Astrocyte (in vitro differentiated cells and primary cell): ENCODE measurements at regions not wholly inside any gene's neighbourhood (a gene's known extent, or its start where the extent isn't known, plus 50 kb on each side); places are given as distances from the start of the nearest gene placed in this dataset.

Experiments used
- DNase-seq: peaks from one replicate; pipeline ENCODE4 v3.0.0-alpha.2; 2010; ENCODE audit warnings: low read depth
- FAIRE-seq: peaks from 2 replicates; lab custom pipeline; 2011; peaks lifted over from hg19 to GRCh38; lab: Jason Lieb, UNC
- H2AFZ ChIP-seq: 2 replicates; pipeline ENCODE4 v1.6.0; 2012; ENCODE audit warnings: low read depth, low read length, inconsistent platforms
- H3K27ac ChIP-seq: 2 replicates; pipeline ENCODE4 v1.5.1; 2011; ENCODE audit warnings: low read depth, low read length, inconsistent platforms
- H3K27me3 ChIP-seq: 2 replicates; pipeline ENCODE4 v1.6.0; 2011; ENCODE audit warnings: low read length, inconsistent platforms; ENCODE audit not compliant: insufficient read depth
- H3K36me3 ChIP-seq: 2 replicates; pipeline ENCODE4 v1.5.1; 2011; ENCODE audit warnings: low read length, inconsistent platforms; ENCODE audit not compliant: insufficient read depth
- H3K4me1 ChIP-seq: 2 replicates; pipeline ENCODE4 v1.5.1; 2011; ENCODE audit warnings: low read length, inconsistent platforms; ENCODE audit not compliant: insufficient read depth
- H3K4me2 ChIP-seq: 2 replicates; pipeline ENCODE4 v1.6.0; 2012; ENCODE audit warnings: low read length, inconsistent platforms
- H3K4me3 ChIP-seq: 2 replicates; pipeline ENCODE4 v1.5.1; 2011; ENCODE audit warnings: low read depth, mild to moderate bottlenecking, low read length, inconsistent platforms; ENCODE audit not compliant: insufficient read depth
- H3K79me2 ChIP-seq: 2 replicates; pipeline ENCODE4 v1.6.0; 2012; ENCODE audit warnings: mild to moderate bottlenecking, low read length, inconsistent platforms; ENCODE audit not compliant: insufficient read depth
- H3K9ac ChIP-seq: 2 replicates; pipeline ENCODE4 v1.6.0; 2012; ENCODE audit warnings: mild to moderate bottlenecking, low read length, inconsistent platforms
- H3K9me3 ChIP-seq: 2 replicates; pipeline ENCODE4 v1.5.1; 2012; ENCODE audit warnings: low read depth, mild to moderate bottlenecking, low read length, inconsistent platforms; ENCODE audit not compliant: insufficient read depth
- H4K20me1 ChIP-seq: 2 replicates; pipeline ENCODE4 v1.6.0; 2012; ENCODE audit warnings: low read length, inconsistent platforms; ENCODE audit not compliant: insufficient read depth
- H3K27ac Mint-ChIP-seq: one replicate; pipeline ENCODE4 v1.8.0; 2021; ENCODE audit warnings: mild to moderate bottlenecking, mixed read lengths; ENCODE audit not compliant: unreplicated experiment
- H3K27me3 Mint-ChIP-seq: one replicate; pipeline ENCODE4 v1.8.0; 2021; ENCODE audit warnings: low read depth, mixed read lengths; ENCODE audit not compliant: unreplicated experiment
- H3K36me3 Mint-ChIP-seq: one replicate; pipeline ENCODE4 v1.8.0; 2021; ENCODE audit warnings: low read depth, mixed read lengths; ENCODE audit not compliant: unreplicated experiment
- H3K4me1 Mint-ChIP-seq: one replicate; pipeline ENCODE4 v1.8.0; 2021; ENCODE audit warnings: low read depth, mixed read lengths; ENCODE audit not compliant: unreplicated experiment
- H3K4me3 Mint-ChIP-seq: one replicate; pipeline ENCODE4 v1.8.0; 2021; ENCODE audit warnings: mild to moderate bottlenecking, moderate library complexity, mixed read lengths; ENCODE audit not compliant: unreplicated experiment
- H3K9me3 Mint-ChIP-seq: one replicate; pipeline ENCODE4 v1.8.0; 2021; ENCODE audit warnings: mild to moderate bottlenecking, mixed read lengths; ENCODE audit not compliant: unreplicated experiment
- EZH2 ChIP-seq: IDR thresholded peaks from 2 replicates; pipeline ENCODE4 v1.6.1; 2012; ENCODE audit warnings: mild to moderate bottlenecking, low read length, inconsistent platforms; ENCODE audit not compliant: insufficient read depth
- TF ChIP-seq, protein P1 (sequence below): IDR thresholded peaks from 2 replicates; pipeline ENCODE4 v1.5.1; 2011; ENCODE audit warnings: low read depth, mild to moderate bottlenecking, inconsistent platforms, low read length, moderate library complexity; ENCODE audit not compliant: insufficient read depth

DNA sequence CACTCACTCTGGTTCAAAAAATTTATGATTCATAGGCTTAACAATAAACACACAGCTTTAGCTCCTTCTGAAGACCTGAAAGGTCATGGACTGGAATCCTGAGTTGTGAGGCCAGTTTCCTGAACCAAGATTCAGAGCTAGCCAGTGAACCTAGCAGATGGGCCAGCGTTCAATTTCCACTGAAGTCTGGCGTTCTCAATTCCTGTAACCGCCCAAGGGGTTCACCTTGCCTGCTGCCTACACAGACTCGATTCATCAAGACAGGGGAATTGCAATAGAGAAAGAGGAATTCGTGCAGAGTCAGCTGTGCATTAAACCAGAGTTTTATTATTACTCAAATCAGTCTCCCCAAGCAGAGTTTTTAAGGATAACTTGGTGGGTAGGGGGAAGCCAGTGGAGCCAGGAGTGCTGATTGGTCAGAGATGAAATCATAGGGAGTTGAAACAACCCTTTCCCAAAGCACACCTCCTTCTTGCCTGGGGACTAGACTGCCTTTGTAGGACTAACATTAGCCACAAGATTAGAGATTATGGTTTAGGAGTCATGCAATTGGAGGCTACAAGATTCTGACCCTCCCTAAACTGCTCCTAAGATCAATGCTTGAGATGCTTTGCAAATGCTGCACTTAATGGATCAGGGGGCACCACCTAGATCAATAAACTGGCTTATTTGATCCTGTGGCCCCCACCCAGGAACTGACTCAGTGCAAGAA is 117.5 kb upstream of the SHB start:
- Histone ChIP-seq H3K36me3 (no peaks in the 10 kb centered on the region), H2AFZ (no peak overlapping the region), H3K4me3 (no peak overlapping the region), H3K27ac (no peak overlapping the region), H3K9ac (no peak overlapping the region), H3K9me3 (no peaks in the 10 kb centered on the region), H3K4me1 (peaks cover 5% of the 10 kb centered on the region), H3K27me3 (no peaks in the 10 kb centered on the region), H3K79me2 (no peaks in the 10 kb centered on the region), H4K20me1 (no peaks in the 10 kb centered on the region), H3K4me2 (peak overlapping the region; percentile 35)
- TF ChIP-seq, protein P1, sequence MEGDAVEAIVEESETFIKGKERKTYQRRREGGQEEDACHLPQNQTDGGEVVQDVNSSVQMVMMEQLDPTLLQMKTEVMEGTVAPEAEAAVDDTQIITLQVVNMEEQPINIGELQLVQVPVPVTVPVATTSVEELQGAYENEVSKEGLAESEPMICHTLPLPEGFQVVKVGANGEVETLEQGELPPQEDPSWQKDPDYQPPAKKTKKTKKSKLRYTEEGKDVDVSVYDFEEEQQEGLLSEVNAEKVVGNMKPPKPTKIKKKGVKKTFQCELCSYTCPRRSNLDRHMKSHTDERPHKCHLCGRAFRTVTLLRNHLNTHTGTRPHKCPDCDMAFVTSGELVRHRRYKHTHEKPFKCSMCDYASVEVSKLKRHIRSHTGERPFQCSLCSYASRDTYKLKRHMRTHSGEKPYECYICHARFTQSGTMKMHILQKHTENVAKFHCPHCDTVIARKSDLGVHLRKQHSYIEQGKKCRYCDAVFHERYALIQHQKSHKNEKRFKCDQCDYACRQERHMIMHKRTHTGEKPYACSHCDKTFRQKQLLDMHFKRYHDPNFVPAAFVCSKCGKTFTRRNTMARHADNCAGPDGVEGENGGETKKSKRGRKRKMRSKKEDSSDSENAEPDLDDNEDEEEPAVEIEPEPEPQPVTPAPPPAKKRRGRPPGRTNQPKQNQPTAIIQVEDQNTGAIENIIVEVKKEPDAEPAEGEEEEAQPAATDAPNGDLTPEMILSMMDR = no peak
- TF ChIP-seq EZH2 = no peak
- DNase-seq (no peak), FAIRE-seq (no peak)
- peaks cover 2% of the 10 kb centered on the region for H3K9me3 Mint-ChIP-seq
- H3K36me3 Mint-ChIP-seq = peaks cover 5% of the 10 kb centered on the region
- no peak overlapping the region for H3K4me3 Mint-ChIP-seq
- peaks cover 4% of the 10 kb centered on the region for H3K27me3 Mint-ChIP-seq
- H3K4me1 Mint-ChIP-seq = peaks cover 23% of the 10 kb centered on the region
- no peak overlapping the region for H3K27ac Mint-ChIP-seq

DNA sequence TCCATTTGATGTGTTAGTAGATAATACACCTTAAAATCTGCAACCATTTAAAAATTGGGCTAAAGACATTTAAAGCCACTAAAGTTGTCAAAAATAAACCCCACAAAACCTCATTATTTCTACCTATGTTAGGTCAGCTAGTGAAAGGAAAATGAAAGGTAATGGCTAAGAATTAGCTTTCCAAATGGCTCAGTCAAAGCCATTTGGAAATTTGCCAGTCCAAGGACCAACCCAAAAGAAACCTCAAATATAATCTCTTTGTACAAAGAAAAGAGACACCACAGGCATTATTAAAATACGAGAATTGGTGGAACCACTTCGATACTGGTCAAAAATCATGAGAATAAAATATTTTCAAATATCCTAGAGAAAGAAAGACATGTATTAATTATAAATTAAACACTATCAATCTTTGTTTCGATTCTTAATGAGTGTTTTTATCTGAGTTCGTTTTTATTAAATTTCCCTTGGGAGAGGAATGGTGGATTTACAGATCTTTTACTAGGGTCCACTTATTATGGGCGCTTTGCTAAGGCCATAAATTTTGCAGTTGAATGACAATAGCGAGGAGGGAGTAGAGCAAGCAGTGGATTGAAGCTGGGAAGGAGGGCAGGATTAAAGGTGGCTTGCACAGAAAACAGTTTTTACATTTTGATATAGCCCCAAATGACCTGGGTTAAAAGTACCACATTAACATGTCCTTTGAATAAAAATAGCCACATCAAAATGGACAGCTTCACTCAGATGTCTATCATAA is 116.8 kb upstream of the SHB start:
- H3K9me3 ChIP-seq = no peaks in the 10 kb centered on the region
- H3K4me1 ChIP-seq = peaks cover 5% of the 10 kb centered on the region
- H3K36me3 Mint-ChIP-seq = peaks cover 5% of the 10 kb centered on the region
- FAIRE-seq (no peak), DNase-seq (no peak)
- TF ChIP-seq, protein P1 = no peak
- TF ChIP-seq EZH2 = no peak
- no peak overlapping the region for H3K27ac Mint-ChIP-seq
- peaks cover 4% of the 10 kb centered on the region for H3K27me3 Mint-ChIP-seq
- H3K4me2 ChIP-seq = peak overlapping the region; percentile 35
- no peak overlapping the region for H3K9ac ChIP-seq
- no peaks in the 10 kb centered on the region for H3K79me2 ChIP-seq
- no peak overlapping the region for H2AFZ ChIP-seq
- H4K20me1 ChIP-seq = no peaks in the 10 kb centered on the region
- peaks cover 25% of the 10 kb centered on the region for H3K4me1 Mint-ChIP-seq
- no peaks in the 10 kb centered on the region for H3K27me3 ChIP-seq
- H3K4me3 Mint-ChIP-seq = no peak overlapping the region
- peaks cover 2% of the 10 kb centered on the region for H3K9me3 Mint-ChIP-seq
- H3K27ac ChIP-seq = no peak overlapping the region
- no peak overlapping the region for H3K4me3 ChIP-seq
- no peaks in the 10 kb centered on the region for H3K36me3 ChIP-seq
